ENCODE measurements at regions not wholly inside any gene's neighbourhood (a gene's known extent, or its start where the extent isn't known, plus 50 kb on each side); places are given as distances from the start of the nearest gene placed in this dataset.
"Not testable (repeated sequence)": the region's sequence is repeated elsewhere in the genome, so short reads cannot be mapped to it uniquely, and the experiment has no call there.

DNA sequence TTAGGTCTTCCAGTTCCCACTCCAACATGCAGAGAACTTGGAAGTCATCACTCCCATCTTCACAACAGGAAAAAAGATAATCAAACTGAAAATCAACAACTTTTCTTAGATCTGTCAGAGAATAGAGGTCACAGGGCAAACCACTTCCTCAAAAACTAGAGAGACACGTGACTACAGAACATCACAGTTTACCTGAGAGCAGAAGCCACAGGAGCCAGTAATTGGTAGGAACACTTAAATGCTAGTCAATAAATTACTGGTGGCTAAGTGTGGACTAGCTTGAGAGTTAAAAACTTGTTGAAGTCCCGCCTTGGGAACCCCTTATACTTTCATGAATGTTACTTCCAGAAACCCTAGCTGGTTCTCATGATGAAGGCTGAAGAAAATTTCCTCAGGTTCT lies 81.1 kb downstream of the THSD1 start:
- DNase-seq (ENCODE audit: low read depth), result not testable (repeated sequence)

DNA sequence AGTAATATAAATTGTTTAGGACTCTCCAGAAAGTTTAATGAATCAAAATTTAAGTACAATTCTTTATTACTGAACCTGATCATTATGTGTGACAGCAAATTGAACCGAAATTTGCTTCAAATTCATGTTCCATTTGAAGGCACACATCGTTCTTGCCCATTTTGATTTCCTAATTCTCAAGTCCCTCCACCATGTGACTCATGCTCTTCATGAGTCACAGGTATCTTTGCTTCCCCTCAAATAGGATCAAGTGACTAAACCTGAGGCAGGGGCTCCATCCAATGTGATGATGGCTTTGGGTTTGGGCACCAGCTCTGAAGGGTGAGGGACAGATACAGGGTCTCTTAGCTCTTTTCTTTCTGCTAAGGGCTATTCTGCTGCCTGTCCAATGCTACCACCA lies 86.1 kb downstream of the THSD1 start:
- DNase-seq (ENCODE audit: low read depth), result no peak

DNA sequence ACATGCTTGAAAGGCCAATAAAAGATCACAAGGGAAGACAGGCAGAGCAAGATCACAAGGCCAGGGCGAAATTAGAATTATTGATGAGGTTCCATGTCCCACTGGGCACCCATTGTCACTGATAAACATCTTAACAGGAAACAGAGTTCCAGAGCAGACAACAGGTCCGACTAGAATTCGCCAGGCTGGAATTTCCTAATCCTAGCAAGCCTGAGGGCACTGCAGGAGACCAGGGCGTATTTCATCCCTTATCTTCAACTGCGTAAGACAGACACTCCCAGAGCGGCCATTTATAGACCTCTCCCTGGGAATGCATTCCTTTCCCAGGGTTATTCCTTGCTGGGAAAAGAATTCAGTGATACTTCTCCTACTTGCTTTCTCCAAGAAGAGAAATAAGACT lies 96.1 kb downstream of the THSD1 start:
- not testable (repeated sequence) for DNase-seq (ENCODE audit: low read depth)

DNA sequence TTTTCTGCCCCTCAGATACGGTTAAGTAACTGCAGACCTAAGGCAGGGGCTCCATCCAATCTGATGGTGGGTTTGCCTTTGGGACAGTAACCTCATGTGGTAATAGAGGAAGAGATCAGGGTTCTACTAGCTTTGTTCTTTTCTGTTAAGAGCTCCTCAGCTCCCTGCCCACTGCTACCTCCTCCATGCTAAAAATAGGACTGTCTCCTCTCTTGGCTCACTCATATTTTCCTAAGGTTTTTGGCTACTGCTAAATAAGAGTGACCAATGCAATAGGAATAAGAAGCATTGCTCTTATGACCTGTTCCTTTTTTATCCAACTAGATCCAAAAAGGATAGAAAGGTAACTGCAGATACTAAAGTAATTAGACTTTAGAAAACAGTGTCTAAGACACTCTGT lies 99.6 kb downstream of the THSD1 start:
- DNase-seq (ENCODE audit: low read depth), result not testable (repeated sequence)

DNA sequence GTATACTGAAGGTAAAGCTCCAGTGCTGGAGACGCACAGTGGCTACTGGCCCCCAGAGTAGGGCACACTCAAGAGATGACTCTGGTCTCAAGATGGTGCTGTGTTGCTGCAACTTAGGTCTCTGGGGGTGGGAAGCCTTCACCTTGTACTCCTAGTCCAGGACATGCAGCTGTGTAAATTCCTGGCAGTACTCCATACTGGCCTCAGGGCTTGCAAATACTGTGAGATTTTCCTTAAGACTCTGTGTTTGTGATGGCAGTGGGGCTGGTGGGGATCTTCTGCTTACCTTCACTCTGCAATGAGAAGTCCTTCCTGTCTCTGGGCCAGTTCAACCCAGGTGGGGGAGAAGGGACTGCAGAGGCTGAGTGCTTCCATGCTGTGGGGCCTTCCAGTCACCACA lies 102.9 kb downstream of the THSD1 start:
- DNase-seq (ENCODE audit: low read depth), result not testable (repeated sequence)

DNA sequence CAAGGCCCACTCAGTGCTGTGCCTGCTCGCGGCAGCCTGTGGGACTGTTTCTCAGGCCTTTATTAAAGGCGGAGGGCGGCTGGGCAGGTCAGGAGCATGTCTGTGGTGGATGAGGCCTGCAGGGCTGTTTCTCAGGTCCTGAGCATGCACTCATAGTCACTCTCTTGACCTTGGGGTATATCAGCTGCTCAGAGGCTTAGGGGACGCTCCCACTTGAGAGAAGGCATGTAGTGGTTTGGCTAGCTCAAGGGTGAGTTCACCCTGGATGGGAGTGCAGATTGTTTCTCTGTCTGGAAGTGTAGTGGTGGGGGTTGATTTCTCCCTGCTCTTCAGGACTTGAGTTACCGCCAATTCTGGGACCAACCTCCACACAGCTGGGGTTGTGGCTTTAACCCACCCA lies 103.3 kb downstream of the THSD1 start:
- DNase-seq (ENCODE audit: low read depth), result not testable (repeated sequence)

DNA sequence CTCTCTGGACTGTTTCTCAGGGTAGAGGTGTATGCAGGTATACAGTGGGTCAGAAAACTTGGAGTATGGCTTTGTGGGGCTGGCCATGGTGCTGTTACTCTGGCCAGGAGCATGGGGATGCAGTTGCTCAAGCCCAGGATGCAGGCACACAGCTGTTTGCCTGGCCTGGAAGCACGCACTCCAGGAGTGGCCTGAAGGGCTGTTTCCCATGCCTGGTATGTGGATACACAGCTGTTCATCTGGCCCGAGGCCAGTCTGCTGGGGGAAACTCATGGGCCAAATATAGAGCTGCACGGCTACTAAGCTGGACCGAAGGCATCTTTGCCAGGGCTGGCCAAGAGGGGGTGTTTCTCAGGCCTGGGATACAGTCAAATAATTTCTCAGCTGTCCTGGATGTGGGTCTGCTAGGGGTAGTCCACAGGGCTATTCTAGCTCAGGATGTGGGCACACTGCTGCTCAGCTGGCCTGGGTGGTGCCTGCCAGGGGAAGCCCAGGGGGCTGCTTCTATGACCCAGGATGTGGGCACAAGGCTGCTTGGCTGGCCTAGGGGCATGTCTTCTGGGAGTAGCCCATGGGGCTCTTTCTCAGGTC lies 104.1 kb downstream of the THSD1 start:
- DNase-seq (ENCODE audit: low read depth), result not testable (repeated sequence)

DNA sequence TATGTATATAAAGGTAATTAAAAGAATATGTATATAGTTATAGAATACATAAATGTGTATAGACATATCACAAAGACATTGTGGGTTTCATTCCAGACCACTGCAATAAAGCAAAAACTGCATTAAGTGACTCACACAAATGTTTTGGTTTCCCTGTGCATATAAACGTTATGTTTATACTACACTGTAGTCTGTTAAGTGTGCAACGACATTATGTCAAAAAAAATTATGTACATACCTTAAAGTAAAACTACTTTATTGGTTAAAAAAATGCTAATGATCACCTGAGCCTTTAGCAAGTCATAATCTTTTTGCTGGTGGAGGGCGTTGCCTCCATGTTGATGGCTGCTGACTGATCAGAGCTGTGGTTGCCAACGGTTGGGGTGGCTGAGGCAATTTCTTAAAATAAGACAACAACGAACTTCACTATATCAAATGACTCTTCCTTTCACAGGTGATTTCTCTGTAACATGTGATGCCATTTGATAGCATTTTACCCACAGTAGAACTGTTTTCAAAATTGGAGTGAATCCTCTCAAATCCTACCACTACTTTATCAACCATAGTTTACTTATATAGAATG lies 107.8 kb downstream of the THSD1 start:
- DNase-seq (ENCODE audit: low read depth), result not testable (repeated sequence)

DNA sequence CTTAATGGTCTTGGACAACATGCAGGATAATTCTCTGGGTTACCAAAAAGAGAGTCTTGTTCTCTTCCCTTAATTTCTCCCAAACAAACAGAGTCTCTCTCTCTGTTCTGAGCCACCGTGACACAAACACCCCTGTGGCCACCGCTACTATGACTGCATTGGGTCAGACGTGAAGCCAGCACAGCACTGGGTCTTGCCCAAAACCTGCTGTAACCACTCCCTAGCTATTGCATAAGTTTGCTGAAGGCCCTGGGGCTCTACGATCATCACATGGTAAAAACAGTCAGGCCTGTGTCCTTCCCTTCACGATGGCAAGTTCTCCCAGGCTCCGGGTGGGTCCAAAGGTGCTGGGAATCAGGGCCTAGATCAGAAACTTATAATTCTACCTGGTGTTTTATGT lies 117.1 kb downstream of the THSD1 start:
- not testable (repeated sequence) for DNase-seq (ENCODE audit: low read depth)

DNA sequence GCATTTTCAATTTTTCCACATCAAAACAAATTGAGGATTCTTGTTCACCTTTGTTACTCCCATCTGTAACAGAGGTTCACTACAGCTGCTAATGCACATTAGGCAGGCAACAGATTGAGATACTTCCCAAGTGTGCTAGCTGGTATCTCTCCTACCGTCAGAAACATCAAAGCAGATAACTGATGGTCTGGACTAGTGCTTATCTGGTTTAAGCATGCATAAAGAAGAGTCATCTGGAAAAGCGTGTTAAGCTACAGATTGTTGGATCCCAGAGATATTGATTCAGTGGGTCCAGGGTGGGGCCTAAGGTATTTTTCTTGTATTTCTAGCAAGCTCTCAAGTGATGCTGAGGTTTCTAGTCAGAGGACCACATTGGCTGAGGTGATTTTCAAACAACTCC lies 122.0 kb upstream of the NEK3 start:
- not testable (repeated sequence) for DNase-seq (ENCODE audit: low read depth)

DNA sequence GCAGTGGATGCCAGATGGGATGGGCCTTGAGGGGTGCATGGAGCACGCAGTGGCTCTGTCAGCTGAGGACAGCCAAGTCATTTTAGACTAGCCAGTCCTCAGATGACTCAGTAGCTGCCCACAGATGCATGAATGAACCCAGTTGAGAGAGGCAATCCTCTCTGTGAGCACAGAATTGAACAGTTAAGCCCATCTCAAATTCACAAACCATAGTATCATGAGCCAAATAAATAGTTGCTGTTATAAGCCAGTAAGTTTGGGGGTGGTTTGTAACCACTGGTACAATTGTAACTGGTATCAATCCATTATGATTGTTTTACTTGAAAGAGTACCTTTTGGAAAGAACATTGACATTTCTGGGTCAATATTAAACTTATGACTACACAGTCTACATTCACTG lies 120.0 kb upstream of the NEK3 start:
- DNase-seq (ENCODE audit: low read depth), result not testable (repeated sequence)

DNA sequence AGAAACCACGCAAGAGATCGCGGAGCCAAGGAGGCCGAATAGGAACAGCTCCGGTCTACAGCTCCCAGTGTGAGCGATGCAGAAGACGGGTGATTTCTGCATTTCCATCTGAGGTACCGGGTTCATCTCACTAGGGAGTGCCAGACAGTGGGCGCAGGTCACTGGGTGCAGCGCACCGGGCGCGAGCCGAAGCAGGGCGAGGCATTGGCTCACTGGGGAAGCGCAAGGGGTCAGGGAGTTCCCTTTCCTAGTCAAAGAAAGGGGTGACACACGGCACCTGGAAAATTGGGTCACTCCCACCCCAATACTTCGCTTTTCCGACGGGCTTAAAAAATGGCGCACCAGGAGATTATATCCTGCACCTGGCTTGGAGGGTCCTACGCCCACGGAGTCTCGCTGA lies 94.9 kb upstream of the NEK3 start:
- not testable (repeated sequence) for DNase-seq (ENCODE audit: low read depth)

DNA sequence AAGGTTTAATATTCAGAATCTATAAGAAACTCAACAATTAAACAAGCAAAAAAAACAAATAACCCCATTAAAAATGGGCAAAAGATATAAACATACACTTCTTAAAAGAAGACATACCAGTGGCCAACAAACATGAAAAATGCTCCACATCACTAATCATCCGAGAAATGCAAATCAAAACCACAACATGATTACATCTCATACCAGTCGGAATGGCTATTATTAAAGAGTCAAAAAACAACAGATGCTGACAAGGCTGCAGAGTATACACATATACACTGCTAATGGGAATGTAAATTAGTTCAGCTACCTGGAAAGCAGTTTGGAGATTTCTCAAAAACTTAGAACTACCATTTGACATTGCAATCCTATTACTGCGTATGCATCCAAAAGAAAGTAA lies 81.4 kb upstream of the NEK3 start:
- DNase-seq (ENCODE audit: low read depth), result not testable (repeated sequence)

DNA sequence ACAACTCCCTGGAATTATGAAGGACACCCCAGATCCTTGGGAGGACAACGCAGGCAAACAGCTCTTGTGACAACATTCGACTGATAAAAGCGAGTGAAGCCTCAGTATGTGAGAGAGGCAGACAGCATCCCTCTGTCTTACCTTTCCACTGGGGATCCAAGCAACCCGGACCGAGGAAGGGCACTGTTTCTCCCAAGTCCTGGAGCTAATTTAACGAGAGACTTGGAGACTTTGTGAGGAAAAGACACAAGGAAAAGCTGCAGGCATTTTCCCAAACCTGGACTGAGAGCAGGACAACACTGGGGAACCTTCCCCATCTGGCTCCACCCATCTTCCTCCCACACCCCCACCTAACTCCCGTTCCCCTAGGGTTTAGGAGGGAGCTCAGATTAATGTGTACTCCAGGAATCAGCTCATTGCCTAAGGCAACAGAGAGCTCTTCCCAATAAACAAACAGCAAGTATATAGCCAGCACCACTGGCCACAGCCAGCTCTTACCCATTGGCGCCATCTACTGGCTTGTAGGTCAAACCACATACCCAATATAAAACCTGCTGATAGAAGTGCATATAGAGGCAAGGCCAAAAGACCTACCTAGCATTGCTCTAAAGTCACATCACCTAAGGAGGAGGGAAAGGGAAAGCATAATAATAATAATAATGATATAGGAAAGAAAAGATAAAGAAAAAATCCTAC lies 76.7 kb upstream of the NEK3 start:
- DNase-seq (ENCODE audit: low read depth), result peak; percentile 6

DNA sequence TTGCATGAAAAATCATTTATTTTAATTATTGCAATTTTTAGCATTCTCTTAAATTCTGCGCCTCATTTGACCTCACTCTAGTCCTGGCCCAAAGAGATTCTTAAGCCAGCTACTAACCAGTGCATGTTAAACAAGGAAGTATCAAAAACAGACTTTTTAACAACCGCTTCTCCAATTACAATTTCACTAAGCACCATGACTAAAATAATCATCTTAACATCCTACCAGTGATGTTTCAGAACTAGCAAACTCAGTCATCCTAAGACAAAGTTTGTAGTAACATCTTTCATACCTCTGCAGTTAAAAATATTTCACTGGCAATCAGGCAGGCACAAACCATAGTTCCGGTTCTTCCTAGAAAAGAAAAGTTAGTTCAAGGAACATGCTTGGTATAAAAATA lies 75.5 kb upstream of the NEK3 start:
- DNase-seq (ENCODE audit: low read depth), result not testable (repeated sequence)

DNA sequence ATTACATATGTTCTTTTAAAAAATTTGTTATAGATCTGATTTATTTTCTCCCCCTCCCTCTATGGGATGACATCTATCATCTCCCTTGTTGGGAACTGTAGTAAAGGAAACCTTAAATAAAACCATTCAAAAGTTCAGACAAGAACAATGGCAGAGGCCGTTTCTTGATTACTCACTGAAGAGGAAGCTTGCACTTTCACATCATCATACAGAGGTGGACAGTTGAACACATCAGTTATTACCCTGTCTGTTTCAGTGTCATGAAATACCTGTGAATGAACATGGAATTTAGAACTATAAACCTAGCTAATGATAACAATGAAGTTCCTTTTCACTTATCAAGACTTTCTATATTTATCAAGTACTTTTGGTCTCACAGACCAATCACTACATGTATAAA lies 63.7 kb upstream of the NEK3 start:
- DNase-seq (ENCODE audit: low read depth), result not testable (repeated sequence)

DNA sequence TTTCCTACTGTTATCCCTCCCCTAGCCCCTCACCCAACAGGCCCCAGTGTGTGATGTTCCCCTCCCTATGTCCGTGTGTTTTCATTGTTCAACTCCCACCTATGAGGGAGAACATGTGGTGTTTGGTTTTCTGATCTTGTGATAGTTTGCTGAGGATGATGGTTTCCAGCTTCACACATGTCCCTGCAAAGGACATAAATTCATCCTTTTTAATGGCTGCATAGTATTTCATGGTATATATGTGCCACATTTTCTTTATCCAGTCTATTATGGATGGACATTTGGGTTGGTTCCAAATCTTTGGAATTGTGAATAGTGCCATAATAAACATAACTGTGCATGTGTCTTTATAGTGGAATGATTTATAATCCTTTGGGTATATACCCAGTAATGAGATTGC lies 54.5 kb upstream of the NEK3 start:
- DNase-seq (ENCODE audit: low read depth), result not testable (repeated sequence)

DNA sequence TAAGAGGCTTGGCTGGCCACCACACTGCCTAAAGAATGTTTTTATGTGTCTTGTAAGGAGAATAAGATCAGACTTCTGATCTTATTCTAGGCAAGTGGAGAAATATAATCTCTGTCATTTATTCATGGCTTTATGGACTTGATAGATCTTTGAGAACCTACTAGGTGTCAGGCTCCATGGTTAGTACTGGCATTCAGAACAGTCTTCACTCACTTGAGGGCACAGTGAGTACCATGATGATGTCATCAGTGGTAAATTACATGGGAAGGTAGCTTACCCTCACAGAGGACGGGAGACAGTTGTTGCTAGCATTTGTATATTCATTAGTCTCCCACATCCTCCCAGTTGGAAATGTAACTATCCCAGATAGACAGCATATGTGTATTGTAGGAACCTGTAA lies 53.5 kb upstream of the NEK3 start:
- not testable (repeated sequence) for DNase-seq (ENCODE audit: low read depth)

DNA sequence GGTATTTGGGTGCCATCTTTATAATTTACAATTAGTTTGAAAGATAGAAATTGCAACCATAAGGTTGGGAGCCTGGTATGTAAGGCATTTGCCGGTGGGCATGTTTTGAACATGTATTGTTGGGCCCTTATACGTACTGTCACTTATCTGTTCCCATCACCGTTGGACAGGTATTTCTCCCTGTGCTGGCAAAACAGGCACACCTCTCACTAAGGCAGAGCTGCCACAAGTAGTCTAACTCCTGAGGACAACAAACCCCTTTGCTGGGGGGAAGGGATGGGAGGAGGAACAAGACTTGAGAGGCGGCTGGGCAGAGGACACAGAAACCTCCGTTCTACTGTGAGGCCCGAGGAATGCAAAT lies 52.0 kb upstream of the NEK3 start:
- DNase-seq (ENCODE audit: low read depth), result not testable (repeated sequence)

DNA sequence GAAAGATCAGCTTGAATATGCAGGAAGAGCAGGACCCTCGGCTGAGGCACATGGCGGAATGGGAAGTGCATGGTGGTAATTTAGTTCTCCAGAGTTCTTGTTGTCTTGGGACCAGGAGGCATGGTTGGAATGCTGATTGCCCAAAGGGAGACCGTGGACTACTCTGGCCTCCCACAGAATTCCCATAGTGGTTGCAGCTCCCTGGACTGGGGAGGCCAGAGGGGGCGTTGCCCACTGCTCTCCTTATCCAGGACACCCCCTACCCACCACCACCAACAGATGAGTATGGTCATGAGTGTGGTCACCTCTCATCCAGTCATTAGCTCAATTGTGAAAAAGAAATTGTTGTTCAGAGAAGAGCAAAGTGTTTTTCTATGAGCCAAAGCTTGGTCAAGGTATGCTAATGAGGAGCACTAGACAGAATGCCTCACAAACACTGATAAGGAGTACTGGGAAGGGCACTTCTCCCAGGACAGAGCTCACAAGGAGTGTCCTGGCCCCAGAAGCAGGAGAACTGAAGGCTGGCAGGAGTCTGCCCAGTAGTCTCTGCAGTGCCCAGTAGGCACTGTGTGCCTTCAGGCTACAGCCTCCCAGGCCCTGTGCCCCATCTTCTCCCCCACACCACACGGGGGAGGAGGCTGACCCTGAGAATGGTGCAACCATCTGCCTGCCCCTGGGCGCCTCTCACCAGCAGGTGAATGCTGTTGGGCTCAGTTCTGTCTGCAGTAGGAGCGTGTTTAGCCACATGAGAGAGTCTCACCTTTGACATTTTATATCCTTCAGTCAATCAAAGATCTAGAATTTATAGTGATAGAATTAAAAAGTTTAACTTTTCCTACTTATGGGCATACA lies 51.4 kb upstream of the NEK3 start:
- DNase-seq (ENCODE audit: low read depth), result not testable (repeated sequence)
